ENCODE measurements at regions not wholly inside any gene's neighbourhood (a gene's known extent, or its start where the extent isn't known, plus 50 kb on each side); places are given as distances from the start of the nearest gene placed in this dataset.

DNA sequence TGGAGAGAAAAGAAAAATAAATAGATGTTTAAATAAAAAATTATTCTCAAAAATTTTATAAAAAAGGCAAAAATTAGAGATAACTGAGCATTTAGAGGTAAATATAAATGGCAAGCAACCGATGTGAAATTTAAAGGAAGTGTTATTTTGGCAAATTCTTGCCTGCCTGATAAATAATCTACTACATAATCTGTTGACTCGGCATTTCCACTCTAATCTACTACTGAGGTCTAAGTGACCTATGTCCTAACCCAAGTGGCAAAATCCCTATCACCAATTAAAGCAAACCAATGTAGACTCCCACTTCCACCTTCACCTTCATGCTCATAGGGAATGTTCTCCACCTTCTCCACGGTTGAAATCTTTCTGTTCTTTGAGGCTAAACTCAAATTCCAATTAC lies 1124.1 kb upstream of the CDH2 start:
- 78 to 100% methylated on average over 3 of the region's 3 CpGs for WGBS, 2 donors (ENCODE audit: low coverage in 1 of 2)

DNA sequence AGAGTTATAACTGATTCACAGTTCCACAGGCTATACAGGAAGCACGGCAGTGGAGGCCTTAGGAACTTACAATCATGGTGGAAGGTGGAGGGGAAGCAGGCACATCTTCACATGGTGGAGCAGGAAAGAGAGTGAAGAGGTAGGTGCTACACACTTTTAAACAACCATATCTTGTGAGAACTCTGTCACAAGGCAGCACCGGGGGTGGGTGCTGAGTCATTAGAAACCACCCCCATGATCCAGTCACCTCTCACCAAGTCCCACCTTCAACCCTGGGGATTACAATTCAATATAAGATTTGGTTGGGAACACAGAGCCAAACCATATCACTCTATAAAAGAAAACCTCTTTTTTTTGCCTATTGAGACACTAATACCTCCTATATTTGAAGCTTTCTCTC lies 1108.5 kb upstream of the CDH2 start:
- Histone ChIP-seq H3K27me3 (no peaks in the 10 kb centered on the region), H3K36me3 (no peaks in the 10 kb centered on the region), H3K9me3 (no peaks in the 10 kb centered on the region), H3K4me3 (no peak overlapping the region), H3K4me1 (no peaks in the 10 kb centered on the region), H3K27ac (no peak overlapping the region)
- TF ChIP-seq POLR2AphosphoS5 (IDR thresholded peaks at IDR 0.05) (no peak), EP300 (IDR thresholded peaks at IDR 0.05) (no peak), POLR2A (IDR thresholded peaks at IDR 0.05) (no peak)
- TF ChIP-seq, protein P1, sequence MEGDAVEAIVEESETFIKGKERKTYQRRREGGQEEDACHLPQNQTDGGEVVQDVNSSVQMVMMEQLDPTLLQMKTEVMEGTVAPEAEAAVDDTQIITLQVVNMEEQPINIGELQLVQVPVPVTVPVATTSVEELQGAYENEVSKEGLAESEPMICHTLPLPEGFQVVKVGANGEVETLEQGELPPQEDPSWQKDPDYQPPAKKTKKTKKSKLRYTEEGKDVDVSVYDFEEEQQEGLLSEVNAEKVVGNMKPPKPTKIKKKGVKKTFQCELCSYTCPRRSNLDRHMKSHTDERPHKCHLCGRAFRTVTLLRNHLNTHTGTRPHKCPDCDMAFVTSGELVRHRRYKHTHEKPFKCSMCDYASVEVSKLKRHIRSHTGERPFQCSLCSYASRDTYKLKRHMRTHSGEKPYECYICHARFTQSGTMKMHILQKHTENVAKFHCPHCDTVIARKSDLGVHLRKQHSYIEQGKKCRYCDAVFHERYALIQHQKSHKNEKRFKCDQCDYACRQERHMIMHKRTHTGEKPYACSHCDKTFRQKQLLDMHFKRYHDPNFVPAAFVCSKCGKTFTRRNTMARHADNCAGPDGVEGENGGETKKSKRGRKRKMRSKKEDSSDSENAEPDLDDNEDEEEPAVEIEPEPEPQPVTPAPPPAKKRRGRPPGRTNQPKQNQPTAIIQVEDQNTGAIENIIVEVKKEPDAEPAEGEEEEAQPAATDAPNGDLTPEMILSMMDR (IDR thresholded peaks at IDR 0.05): no peak
- 68 to 90% methylated on average over 1 to 2 of the region's 2 CpGs for WGBS, 2 donors (ENCODE audit: low coverage in 1 of 2)
- ATAC-seq: no peak

More for the DNA sequence above, 1124.1 kb upstream of the CDH2 start:
- H3K4me3 ChIP-seq: no peak overlapping the region
- no peaks in the 10 kb centered on the region for H3K9me3 ChIP-seq
- ATAC-seq: no peak
- no peak for TF ChIP-seq POLR2AphosphoS5 (IDR thresholded peaks at IDR 0.05)
- TF ChIP-seq, protein P1 (IDR thresholded peaks at IDR 0.05): no peak
- no peaks in the 10 kb centered on the region for H3K27me3 ChIP-seq
- H3K36me3 ChIP-seq: no peaks in the 10 kb centered on the region
- H3K4me1 ChIP-seq: no peaks in the 10 kb centered on the region
- no peak overlapping the region for H3K27ac ChIP-seq

DNA sequence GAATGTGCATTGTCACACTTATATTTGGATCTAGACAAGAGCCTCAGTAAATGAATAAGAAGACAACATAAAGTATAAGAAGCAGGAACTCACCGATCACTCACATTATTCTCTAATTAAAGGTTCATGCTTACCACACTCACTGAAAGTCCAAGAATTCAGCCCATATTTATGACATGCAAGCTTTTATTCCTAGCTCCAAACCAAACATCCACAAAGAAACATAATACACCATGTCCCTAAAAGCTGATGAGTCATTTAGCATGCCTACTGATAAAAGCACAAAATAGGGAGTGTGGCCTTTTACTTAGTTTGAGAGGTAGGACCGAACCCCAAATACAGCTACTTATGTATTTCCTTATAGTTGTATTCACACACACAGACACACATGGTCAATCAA lies 1094.6 kb upstream of the CDH2 start:
- H3K4me3 ChIP-seq: no peak overlapping the region
- H3K9me3 ChIP-seq: no peaks in the 10 kb centered on the region
- TF ChIP-seq POLR2A (IDR thresholded peaks at IDR 0.05) (no peak), EP300 (IDR thresholded peaks at IDR 0.05) (no peak), POLR2AphosphoS5 (IDR thresholded peaks at IDR 0.05) (no peak)
- TF ChIP-seq, protein P1 (IDR thresholded peaks at IDR 0.05): no peak
- 88% methylated on average over 2 of the region's 2 CpGs for WGBS, 2 donors (ENCODE audit: low coverage in 1 of 2)
- H3K27ac ChIP-seq: no peak overlapping the region
- no peaks in the 10 kb centered on the region for H3K4me1 ChIP-seq
- no peaks in the 10 kb centered on the region for H3K36me3 ChIP-seq
- H3K27me3 ChIP-seq: no peaks in the 10 kb centered on the region
- no peak for ATAC-seq

DNA sequence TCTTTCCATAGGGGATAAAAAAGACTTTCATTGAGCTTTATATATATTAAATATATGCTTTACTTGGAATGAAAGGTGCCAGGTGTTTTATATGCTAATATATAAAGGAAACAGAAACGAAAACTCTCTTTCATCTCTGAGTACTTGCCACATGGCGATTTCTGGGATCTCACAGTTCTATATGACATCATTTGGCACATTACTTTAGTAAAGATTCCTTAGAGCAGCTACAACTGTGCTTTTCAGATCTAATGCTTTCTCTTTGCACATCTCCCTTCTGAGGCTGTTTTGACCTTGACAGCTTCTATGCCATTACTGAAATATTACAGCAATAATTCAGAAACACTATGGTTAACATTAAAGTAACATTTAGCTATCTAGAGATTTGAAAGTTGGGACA lies 1082.9 kb upstream of the CDH2 start:
- Histone ChIP-seq H3K4me1 (no peaks in the 10 kb centered on the region), H3K27ac (no peak overlapping the region), H3K9me3 (no peaks in the 10 kb centered on the region), H3K36me3 (no peaks in the 10 kb centered on the region), H3K4me3 (no peak overlapping the region), H3K27me3 (no peaks in the 10 kb centered on the region)
- WGBS, 2 donors (ENCODE audit: low coverage in 1 of 2): 42 to 45% methylated on average over 2 of the region's 2 CpGs
- TF ChIP-seq POLR2A (IDR thresholded peaks at IDR 0.05): no peak
- TF ChIP-seq, protein P1 (IDR thresholded peaks at IDR 0.05): no peak
- no peak for TF ChIP-seq EP300 (IDR thresholded peaks at IDR 0.05)
- no peak for TF ChIP-seq POLR2AphosphoS5 (IDR thresholded peaks at IDR 0.05)
- ATAC-seq: no peak

DNA sequence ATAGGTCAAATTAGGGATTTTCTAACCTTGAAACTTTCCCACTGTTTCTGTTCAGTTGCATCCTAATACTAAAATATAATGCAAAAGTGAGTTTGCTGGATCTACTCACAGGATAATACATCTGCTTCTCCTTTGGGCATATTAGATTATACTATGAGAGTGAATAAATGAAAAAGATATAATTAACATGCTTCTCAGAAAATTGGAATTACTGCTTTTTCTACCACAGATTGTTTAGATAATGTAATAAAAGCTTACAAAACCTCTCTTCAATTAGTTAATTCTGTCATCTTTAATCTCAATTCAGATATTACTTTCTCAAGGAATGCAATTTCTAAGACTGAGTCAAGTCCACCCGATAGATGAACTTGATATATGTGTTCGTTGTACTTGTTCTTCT lies 1077.2 kb upstream of the CDH2 start:
- H3K36me3 ChIP-seq: no peaks in the 10 kb centered on the region
- TF ChIP-seq EP300 (IDR thresholded peaks at IDR 0.05): no peak
- TF ChIP-seq, protein P1 (IDR thresholded peaks at IDR 0.05): no peak
- TF ChIP-seq POLR2A (IDR thresholded peaks at IDR 0.05): no peak
- TF ChIP-seq POLR2AphosphoS5 (IDR thresholded peaks at IDR 0.05): no peak
- no peak overlapping the region for H3K27ac ChIP-seq
- H3K4me3 ChIP-seq: no peak overlapping the region
- H3K9me3 ChIP-seq: no peaks in the 10 kb centered on the region
- no peaks in the 10 kb centered on the region for H3K4me1 ChIP-seq
- ATAC-seq: no peak
- no peaks in the 10 kb centered on the region for H3K27me3 ChIP-seq
- 96 to 100% methylated on average over 2 of the region's 2 CpGs for WGBS, 2 donors (ENCODE audit: low coverage in 1 of 2)
